ENCODE measurements at regions not wholly inside any gene's neighbourhood (a gene's known extent, or its start where the extent isn't known, plus 50 kb on each side); places are given as distances from the start of the nearest gene placed in this dataset.

GRCh38 chr9:116072046-116072445, 81.5 kb upstream of the PAPPA start:
- TF ChIP-seq FOXA1 (IDR thresholded peaks at IDR 0.05) (no peak), BHLHE40 (IDR thresholded peaks at IDR 0.05; ENCODE audit: borderline replicate concordance) (no peak), PKNOX1 (IDR thresholded peaks at IDR 0.05) (no peak), SUZ12 (IDR thresholded peaks at IDR 0.05) (no peak), SP1 (IDR thresholded peaks at IDR 0.05) (no peak), NFRKB (IDR thresholded peaks at IDR 0.05) (no peak), FOXM1 (IDR thresholded peaks at IDR 0.05; ENCODE audit: borderline replicate concordance) (no peak), TARDBP (IDR thresholded peaks at IDR 0.05) (no peak), ZNF384 (IDR thresholded peaks at IDR 0.05) (no peak), LEF1 (IDR thresholded peaks at IDR 0.05; ENCODE audit: borderline replicate concordance) (no peak), CTBP1 (IDR thresholded peaks at IDR 0.05; ENCODE audit: borderline replicate concordance) (no peak), L3MBTL2 (conservative IDR thresholded peaks at IDR 0.05) (no peak), ARNT (IDR thresholded peaks at IDR 0.05) (no peak)

Measured in HEK293T (cell line).